Muscle layer of duodenum (tissue), 2 donors: ENCODE measurements at regions not wholly inside any gene's neighbourhood (a gene's known extent, or its start where the extent isn't known, plus 50 kb on each side); places are given as distances from the start of the nearest gene placed in this dataset.

Experiments used
- H3K27ac ChIP-seq: one replicate; pipeline ENCODE4 v1.7.0; 2013; ENCODE audit warnings: mild to moderate bottlenecking, low read length
- H3K27me3 ChIP-seq: one replicate; pipeline ENCODE4 v1.7.0; 2013; ENCODE audit warnings: low read depth, mild to moderate bottlenecking, control low read depth, low read length
- H3K36me3 ChIP-seq, 2 donors: one replicate each; pipeline ENCODE4 v1.7.0; 2013; ENCODE audit warnings: low read length in 2 of 2, control low read depth in 1 of 2, mild to moderate bottlenecking in 1 of 2; ENCODE audit not compliant: insufficient read depth in 2 of 2, control insufficient read depth in 1 of 2
- H3K4me1 ChIP-seq, 2 donors: one replicate each; pipeline ENCODE4 v1.7.0; 2013; ENCODE audit warnings: low read length in 2 of 2, mild to moderate bottlenecking in 2 of 2, control low read depth in 1 of 2, moderate library complexity in 1 of 2; ENCODE audit not compliant: insufficient read depth in 2 of 2, control insufficient read depth in 1 of 2
- H3K4me3 ChIP-seq, 2 donors: one replicate each; pipeline ENCODE4 v1.7.0; 2013; ENCODE audit warnings: low read length in 2 of 2, low read depth in 1 of 2, mild to moderate bottlenecking in 1 of 2
- H3K9me3 ChIP-seq, 2 donors: one replicate each; pipeline ENCODE4 v1.7.0; 2013; ENCODE audit warnings: low read length in 2 of 2, control low read depth in 1 of 2, mild to moderate bottlenecking in 1 of 2; ENCODE audit not compliant: control insufficient read depth in 1 of 2
- donor health status: healthy.

DNA sequence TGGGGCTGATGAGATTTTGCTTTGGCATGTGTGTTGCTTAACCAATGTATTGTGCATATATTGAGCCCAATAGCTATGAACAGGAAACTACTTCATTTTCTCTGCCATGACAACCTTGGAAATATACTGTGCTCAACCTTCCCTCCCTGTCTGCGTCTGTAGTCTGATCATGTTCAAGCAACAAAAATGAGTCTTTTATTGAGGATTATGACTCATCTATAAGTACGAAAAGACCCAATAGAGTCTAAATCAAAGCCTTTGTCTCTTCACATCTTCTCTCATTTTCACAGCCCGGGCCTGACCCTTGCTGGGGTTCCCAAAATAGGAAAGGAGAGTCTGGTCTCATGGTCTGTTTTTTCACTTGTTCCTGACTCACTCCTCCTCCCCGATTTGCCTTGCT, 158.2 kb downstream of the CAND1 start:
- no peaks in the 10 kb centered on the region for H3K27me3 ChIP-seq
- no peak overlapping the region for H3K4me3 ChIP-seq
- peak overlapping the region; percentile 22 for H3K27ac ChIP-seq
- no peaks in the 10 kb centered on the region for H3K9me3 ChIP-seq
- peaks cover 0 to 6% of the 10 kb centered on the region in 2 donors for H3K4me1 ChIP-seq
- no peaks in the 10 kb centered on the region for H3K36me3 ChIP-seq

DNA sequence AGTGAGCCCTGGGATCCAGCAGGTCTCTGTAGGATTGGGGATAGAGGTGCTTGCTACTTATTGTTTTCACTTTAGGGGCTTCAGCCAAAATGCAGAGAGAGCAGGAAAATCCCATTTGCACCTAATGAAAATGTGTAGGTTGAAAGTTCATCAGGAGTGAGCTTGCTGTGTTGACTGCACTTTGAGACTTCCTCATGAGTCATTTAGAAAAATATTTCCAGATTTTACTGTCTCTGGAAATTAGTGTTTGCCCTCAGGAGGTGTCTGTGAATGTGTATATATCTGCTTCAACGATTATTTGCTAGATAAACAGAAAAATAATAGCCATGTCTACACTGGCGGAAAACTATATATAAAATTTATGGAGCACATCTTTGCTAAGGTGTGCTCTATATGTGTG, 159.3 kb downstream of the CAND1 start:
- Histone ChIP-seq H3K36me3 (no peaks in the 10 kb centered on the region), H3K4me1 (peaks cover 0 to 6% of the 10 kb centered on the region in 2 donors), H3K27ac (no peak overlapping the region), H3K4me3 (no peak overlapping the region), H3K9me3 (no peaks in the 10 kb centered on the region), H3K27me3 (no peaks in the 10 kb centered on the region)

DNA sequence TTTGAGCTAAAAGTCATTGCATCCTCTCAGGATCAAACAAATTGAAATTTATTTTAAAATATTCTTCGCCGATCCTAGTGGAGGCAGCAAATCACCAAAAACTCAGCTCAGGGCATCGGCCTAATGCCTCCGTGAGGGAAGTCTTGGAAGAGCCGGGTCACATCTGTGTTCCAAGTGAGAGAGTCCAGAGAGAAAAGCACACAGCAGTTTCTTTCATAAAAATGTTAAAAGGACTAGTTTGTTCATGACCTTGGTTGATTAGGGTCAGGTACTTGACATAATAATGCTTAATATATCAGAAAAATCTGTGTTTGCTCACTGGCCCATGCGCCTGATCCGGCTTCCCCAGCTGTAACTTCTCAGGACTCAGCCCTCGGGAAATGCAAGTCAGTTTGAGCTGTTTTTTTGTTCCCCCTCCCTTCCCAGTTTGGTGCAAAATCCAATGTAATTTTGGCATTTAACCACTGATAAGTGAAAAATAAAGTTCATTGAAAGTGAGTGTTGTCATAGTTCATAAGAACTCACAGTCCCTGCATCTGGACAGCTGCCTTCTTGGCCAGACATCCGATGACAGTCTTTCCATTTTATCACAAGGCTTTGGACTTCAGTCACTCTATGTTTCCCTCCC, 161.7 kb downstream of the CAND1 start:
- Histone ChIP-seq H3K27me3 (no peaks in the 10 kb centered on the region), H3K4me1 (peaks cover 6 to 9% of the 10 kb centered on the region in 2 donors), H3K27ac (peak overlapping the region; percentile 41), H3K9me3 (no peaks in the 10 kb centered on the region), H3K36me3 (no peaks in the 10 kb centered on the region), H3K4me3 (no peak overlapping the region)

DNA sequence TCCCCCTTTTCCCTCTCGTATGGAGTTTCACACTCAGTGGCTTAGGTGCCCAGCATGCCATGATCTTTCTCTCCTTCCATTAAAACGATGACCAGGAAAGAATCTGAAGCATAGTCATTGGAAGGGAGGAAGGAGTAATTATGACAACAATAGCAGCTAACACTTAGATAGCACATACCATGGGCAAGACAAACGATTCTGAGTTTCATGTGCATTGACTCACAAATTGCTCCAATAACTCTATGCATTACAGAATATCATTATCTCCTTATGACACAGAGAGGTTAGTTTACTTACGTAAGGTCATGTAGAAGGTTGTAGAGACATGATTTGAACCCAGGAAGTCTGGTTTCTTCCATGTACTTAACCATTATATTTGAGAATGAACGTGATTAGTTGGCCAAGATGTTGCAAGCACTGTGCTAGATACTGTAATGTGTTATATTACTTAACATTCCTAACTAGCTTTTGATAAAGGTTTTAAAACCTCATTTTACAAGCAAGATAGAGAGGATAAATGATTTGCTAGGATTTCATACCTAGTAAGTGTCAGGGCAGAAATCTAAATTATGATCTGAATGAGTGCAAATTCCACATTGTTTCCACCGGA, 162.4 kb downstream of the CAND1 start:
- Histone ChIP-seq H3K4me1 (peaks cover 6 to 9% of the 10 kb centered on the region in 2 donors), H3K27me3 (no peaks in the 10 kb centered on the region), H3K4me3 (no peak overlapping the region), H3K27ac (peak overlapping the region; percentile 41), H3K9me3 (no peaks in the 10 kb centered on the region), H3K36me3 (no peaks in the 10 kb centered on the region)

DNA sequence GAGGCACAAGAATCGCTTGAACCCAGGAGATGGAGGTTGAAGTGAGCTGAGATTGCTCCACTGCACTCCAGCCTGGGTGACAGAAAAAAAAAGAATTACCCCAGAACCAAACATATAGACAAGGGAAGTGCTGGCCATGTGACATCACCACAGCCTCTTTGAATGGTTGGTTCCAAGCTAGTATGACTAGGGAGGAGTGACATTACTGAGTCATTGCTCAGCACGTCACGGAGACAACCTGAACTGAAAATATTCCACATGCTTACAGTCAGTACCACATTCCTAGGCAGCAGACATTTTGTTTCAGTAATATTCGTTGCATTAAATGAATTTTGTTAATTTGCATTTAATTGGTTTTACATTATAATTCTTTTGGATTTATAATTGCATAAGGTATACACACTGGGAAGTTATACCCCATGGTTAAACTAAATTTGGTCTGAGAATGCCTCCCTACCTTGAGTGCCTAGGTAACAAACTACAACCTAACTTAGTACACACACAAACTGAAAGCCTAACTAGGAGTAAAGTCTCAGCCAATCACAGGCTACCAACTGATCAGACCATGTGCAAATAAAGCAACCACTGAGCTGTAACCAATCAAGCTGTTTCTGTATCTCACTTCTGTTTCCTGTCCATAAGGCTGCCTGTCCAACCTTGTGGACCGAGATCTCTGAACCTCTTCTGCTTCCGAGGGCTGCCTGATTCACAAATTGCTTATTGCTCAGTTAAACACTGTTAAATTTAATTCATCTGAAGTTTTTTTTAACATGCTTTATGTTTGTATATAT, 164.4 kb downstream of the CAND1 start:
- Histone ChIP-seq H3K27me3 (no peaks in the 10 kb centered on the region), H3K36me3 (no peaks in the 10 kb centered on the region), H3K9me3 (no peaks in the 10 kb centered on the region), H3K4me1 (peaks cover 3 to 6% of the 10 kb centered on the region in 2 donors), H3K27ac (no peak overlapping the region), H3K4me3 (no peak overlapping the region)

DNA sequence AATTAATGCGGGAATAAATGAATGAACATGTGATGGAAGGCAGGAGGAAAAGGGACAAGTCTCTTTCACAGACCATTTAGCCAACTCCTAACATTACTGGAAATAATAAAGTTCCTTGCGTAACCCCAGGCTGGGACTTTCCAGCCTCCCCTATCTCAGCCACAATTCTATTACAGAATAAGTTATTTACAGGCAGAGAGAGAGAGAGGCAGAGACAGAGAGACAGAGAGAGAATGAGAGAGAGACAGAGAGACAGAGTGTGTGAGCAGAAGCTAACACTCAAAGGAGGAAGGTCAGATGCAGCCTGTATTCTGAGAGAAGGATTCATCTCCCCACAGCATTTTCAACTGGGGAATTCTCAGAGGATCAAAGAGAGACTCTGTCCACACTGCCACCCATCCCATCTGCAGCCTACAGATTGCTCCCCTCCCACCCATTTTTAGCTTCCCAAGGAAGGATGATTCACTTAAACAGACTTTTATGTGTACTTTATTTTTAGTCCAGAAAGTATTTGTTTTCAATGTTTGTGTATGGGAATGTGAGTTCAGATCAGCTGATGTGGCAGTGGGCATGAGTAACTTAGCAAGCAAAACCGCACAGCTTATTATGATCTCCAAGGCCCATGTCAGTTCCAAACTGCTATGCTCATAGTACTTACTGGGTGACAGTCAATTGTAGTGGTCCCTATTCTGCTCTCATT, 165.7 kb downstream of the CAND1 start:
- H3K27me3 ChIP-seq = no peaks in the 10 kb centered on the region
- H3K36me3 ChIP-seq = no peaks in the 10 kb centered on the region
- H3K27ac ChIP-seq = peak overlapping the region; percentile 54
- no peaks in the 10 kb centered on the region for H3K9me3 ChIP-seq
- H3K4me3 ChIP-seq = no peak overlapping the region
- H3K4me1 ChIP-seq = peaks cover 3 to 6% of the 10 kb centered on the region in 2 donors

DNA sequence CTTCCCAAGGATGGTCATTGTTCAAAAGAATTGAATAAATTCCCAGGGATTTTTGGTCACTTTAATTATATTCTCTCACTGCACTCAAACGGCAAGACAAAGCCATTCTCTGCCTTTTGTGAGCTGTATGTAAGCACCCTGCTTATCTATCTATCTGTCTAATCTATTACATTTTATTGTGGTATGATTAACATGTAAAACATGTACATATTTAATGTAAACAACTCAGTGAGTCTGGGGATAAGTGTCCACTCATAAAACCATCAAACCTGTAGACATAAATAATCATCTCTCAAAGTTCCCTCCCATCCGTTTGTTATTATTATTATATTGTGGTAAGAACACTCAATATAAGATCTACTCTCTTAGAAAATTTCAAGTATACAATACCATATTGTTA, 167.1 kb downstream of the CAND1 start:
- H3K9me3 ChIP-seq = no peaks in the 10 kb centered on the region
- no peaks in the 10 kb centered on the region for H3K27me3 ChIP-seq
- H3K4me1 ChIP-seq = peaks cover 3 to 6% of the 10 kb centered on the region in 2 donors
- no peak overlapping the region for H3K4me3 ChIP-seq
- H3K27ac ChIP-seq = no peak overlapping the region
- no peaks in the 10 kb centered on the region for H3K36me3 ChIP-seq

DNA sequence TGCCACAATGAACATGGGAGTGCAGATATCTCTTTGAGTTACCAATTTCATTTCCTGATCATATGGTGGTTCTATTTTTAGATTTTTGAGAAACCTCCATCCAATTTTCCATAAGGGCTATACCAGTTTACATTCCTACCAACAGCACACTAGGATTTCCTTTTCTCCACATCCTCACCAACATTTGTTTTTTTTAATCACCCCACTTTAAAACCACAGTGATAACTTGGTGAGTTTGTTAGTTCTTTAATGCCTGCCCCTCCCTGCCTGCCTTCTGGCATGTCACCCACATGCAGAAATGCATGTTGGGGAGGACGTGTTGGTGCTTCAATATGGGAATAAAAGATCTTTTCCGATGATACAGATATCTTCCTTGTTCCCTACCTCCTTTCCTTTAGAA, 167.9 kb downstream of the CAND1 start:
- Histone ChIP-seq H3K27ac (no peak overlapping the region), H3K27me3 (no peaks in the 10 kb centered on the region), H3K36me3 (no peaks in the 10 kb centered on the region), H3K9me3 (no peaks in the 10 kb centered on the region), H3K4me3 (no peak overlapping the region), H3K4me1 (peaks cover 7 to 8% of the 10 kb centered on the region in 2 donors)

DNA sequence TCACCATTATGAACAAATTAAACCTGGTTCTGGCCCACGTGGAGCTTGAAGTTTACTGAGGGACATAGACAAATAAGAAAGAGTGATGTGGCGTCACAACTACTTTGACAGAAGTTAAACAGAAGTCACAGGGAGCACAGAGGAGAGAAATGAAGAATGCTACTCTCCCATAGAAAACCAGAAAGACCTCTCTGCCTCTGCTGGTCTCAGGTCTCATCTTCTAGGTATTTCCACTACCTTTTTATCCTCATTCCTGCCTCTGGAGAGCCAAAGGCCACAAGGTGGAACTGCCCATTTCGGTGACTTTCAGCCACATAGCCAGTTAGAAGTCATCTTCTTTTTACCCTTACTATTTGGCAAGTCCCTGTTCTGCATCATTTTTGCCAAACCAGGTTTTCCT, 170.5 kb downstream of the CAND1 start:
- Histone ChIP-seq H3K36me3 (no peaks in the 10 kb centered on the region), H3K4me1 (peaks cover 13 to 15% of the 10 kb centered on the region in 2 donors), H3K9me3 (no peaks in the 10 kb centered on the region), H3K27ac (no peak overlapping the region), H3K27me3 (no peaks in the 10 kb centered on the region), H3K4me3 (no peak overlapping the region)

DNA sequence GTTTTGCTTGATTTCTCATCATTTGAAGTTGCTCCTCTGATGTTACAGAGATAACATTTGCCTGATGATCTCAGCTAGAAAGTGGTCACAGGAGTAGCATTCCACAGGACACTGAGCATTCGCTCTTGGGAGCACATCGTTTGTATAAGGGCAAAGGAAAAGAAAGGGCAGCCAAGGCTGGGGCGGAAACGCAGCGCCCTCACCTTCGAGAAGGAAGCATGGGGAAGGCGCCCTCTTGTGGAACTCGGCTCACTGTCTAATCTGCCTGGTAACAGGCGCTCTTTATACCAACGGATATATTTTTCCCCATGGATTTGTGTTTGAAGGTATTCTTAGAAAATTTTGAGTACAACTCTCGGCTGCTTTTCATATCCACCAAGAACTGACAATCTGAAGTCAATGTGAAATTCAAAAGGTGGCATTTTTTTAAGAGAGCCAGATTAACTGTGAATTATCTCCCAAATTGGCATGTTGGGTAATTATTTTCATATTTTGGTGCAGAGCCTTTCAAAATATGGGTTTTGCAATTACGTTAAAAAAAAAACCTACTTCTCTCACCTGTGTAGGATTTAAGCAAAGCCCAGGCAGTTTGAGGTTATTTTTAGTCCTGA, 172.7 kb downstream of the CAND1 start:
- no peaks in the 10 kb centered on the region for H3K9me3 ChIP-seq
- H3K36me3 ChIP-seq = no peaks in the 10 kb centered on the region
- no peaks in the 10 kb centered on the region for H3K27me3 ChIP-seq
- peaks cover 7 to 12% of the 10 kb centered on the region in 2 donors for H3K4me1 ChIP-seq
- no peak overlapping the region for H3K27ac ChIP-seq
- H3K4me3 ChIP-seq = no peak overlapping the region

DNA sequence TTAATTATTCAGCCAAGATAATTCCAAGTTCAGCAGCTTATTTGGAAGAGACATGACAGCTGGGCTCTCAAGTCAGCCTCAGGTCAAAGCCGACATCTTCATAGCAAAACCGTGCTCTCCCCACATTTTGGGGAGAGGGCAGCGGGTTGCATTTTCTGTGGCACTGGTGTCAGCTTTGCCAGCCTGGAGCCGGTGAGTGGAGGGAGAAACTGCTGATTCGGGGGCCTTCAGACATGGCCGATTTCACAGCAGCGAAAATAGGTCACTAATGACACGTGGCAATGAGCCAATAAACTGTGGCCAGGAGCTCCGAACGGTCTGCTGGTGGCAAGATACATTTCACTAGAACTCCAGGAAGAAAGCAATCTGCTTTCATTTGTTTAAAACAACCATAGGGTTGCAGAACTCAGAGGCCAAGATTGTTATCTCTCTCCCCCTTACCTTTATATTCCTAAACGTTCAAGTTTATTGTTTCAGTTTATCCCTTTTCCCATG, 173.2 kb downstream of the CAND1 start:
- H3K4me3 ChIP-seq = no peak overlapping the region
- H3K4me1 ChIP-seq = peaks cover 7 to 12% of the 10 kb centered on the region in 2 donors
- H3K27me3 ChIP-seq = no peaks in the 10 kb centered on the region
- H3K27ac ChIP-seq = no peak overlapping the region
- H3K9me3 ChIP-seq = no peaks in the 10 kb centered on the region
- H3K36me3 ChIP-seq = no peaks in the 10 kb centered on the region
